GM21786 (cell line): ENCODE measurements at regions not wholly inside any gene's neighbourhood (a gene's known extent, or its start where the extent isn't known, plus 50 kb on each side); places are given as distances from the start of the nearest gene placed in this dataset.
"Not testable (repeated sequence)": the region's sequence is repeated elsewhere in the genome, so short reads cannot be mapped to it uniquely, and the experiment has no call there.

ENCODE experiments used
- ATAC-seq: cut with Tn5 transposase; IDR thresholded peaks from one replicate; pipeline ENCODE4 v1.9.1; 2021; ENCODE audit not compliant: unreplicated experiment

- no peak for ATAC-seq
These were observed 606.6 kb upstream of the ROBO1 start for GRCh38 chr3:80374423-80374822.

GRCh38 chr3:80368616-80369015 lies 600.8 kb upstream of the ROBO1 start:
- ATAC-seq: no peak

DNA sequence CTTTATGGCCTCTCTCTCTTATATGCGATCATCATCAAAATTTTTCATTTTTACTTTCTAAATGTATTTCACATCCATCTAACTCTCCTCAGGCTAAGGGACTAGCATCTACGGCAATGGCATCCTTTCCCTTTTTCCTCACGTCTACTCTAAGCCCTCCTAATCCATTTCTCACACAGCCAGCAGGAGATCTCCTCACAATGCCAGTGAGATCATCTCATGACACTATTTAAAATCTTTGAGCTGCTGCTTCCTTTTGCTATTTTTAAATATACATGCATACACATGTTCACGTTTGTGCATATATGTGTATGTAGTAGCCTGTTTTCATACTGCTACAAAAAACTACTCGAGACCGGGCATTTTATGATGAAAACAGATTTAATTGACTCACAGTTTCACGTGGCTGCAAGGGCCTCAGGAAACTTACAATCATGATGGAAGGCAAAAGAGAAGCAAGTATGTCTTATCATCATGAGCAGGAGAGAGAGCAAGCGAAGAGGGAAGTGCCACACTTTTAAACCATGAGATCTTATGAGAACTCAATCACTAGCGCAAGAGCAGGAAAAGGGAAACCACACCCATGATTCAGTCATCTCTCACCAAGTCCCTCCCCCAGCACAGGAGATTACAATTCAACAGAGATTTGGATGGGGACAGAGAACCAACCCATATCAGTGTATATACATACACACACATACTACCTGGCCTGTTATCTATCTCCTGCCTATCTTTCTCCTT lies 599.2 kb upstream of the ROBO1 start:
- ATAC-seq: no peak

DNA sequence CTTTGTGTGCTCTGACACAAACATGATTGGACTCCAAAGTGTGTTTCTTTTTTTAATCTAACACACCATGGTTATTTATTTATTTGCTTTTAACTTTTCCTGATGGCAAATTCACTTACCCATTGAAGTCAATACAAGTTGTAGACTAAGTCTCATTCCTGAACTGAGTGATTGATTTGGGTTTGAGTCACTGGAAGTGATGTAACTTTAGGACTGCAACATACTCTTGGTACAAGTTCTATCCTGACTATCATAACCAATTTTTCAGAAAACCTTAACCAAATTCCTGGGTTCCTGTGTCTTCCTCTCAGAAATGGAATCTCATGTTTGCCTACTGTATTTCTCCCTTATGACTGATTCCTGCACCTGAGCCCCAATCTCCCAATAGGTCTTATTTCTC lies 590.0 kb upstream of the ROBO1 start:
- no peak for ATAC-seq

DNA sequence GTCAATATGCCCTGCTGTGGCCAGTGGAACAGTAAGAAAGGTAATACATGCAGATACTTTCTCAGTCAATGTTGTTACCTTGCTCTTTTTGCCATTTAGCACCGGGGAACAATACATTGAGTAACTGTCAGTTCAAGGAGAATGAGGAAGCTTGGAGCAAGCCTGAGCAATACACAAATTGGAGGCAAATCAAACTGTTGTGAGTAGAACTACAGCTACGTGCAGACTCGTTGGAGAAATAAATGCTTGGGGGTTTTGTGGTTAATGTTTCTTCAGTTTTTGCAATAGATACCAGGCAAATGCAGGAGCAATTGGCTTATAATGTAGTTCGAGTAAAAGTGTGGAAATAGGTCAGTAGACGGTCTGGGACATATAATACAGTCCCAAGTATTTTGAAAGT lies 587.3 kb upstream of the ROBO1 start:
- ATAC-seq: no peak

GRCh38 chr3:80351201-80351600 lies 583.4 kb upstream of the ROBO1 start:
- ATAC-seq: no peak

GRCh38 chr3:80350771-80351170 lies 583.0 kb upstream of the ROBO1 start:
- no peak for ATAC-seq

GRCh38 chr3:80338366-80338765 lies 570.6 kb upstream of the ROBO1 start:
- ATAC-seq: no peak

- no peak for ATAC-seq
These were observed 566.7 kb upstream of the ROBO1 start for GRCh38 chr3:80334534-80334933.

DNA sequence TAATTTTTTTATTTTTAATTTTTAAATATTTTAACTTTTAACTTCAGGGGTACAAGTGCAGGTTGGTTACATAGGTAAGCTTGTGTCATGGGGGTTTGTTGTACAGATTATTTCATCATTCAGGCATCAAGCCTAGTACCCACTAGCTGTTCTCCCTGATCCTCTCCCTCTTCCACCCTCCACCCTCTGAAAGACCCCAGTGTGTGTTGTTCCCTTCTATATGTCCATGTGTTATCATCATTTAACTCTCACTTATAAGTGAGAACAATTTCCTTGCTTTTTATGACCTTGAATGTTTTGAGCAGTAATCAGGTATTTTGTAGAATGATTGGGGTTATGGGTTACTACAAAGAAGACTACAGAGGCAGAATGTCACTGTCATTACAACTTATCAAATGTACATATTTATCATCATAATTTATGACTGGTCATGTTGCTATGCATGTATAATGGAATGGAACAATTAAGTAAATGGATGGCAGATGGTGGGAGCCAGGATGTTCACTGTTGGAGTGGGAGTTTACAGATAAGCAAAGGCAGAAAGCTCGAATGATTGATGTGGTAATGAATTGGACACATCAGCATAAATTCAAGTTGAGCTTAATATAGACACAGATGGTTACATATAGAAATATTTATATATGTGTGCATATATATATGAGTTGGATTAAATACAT lies 563.8 kb upstream of the ROBO1 start:
- ATAC-seq: no peak

GRCh38 chr3:80314541-80314940 lies 546.7 kb upstream of the ROBO1 start:
- ATAC-seq: not testable (repeated sequence)

- no peak for ATAC-seq
These were observed 540.8 kb upstream of the ROBO1 start for GRCh38 chr3:80308637-80309036.

DNA sequence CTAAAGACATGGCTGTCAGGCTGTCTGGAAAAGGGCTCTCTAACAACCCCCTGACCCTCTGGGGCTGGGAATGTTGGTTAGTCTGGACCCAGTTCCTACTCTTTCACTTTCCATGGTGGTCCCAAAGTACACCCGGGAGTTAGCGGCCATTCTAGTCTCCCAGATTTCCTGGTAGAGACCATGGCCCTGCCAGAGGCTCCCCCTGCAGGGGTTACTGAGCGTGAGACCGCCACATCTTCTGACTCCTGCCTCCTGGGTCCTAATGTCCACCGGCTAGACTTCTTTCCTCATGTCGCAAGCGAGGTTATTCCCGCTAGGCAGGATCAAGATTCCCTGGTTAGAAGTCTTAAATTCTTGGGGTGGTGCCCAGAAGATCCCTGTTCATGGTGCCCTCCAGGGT lies 540.0 kb upstream of the ROBO1 start:
- ATAC-seq: no peak

GRCh38 chr3:80297720-80298119 lies 529.9 kb upstream of the ROBO1 start:
- no peak for ATAC-seq

- no peak for ATAC-seq
These were observed 517.6 kb upstream of the ROBO1 start for GRCh38 chr3:80285388-80285787.

DNA sequence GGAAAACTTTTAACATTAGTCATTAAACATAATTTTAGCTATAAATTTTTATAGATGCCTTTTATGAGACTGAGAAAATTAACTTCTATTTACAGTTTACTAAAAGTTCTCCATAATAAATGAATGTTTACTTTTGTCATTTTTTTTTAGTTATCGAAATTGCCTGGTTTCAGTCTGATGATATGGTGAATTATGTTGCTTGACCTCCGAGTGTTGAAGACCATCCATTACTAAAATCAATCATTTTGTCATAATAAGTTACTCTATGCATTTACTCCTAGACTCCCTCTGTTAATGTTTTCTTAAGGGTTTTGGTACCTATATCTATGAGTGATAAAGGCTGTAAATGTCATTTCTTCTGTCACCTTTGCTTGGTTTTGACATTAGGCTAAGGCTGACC lies 516.0 kb upstream of the ROBO1 start:
- no peak for ATAC-seq

DNA sequence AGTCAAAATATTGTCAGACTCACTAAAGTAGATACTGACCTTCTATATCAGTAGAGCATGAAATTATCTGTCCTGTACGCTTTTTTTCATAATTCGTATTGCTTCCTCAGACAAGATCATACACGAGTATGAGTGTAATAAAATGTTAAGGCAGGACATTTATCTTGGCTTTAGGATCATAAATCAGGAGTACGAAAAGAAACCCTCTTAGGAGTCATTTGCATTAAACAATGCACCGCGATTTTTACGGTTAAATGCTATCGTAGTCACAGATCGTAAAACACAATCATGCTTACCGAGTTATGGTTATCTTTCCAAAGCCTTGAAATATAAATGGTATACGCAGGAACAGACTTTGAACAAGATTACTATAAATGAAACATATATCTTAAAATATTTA lies 510.3 kb upstream of the ROBO1 start:
- no peak for ATAC-seq

GRCh38 chr3:80275120-80275519 lies 507.3 kb upstream of the ROBO1 start:
- ATAC-seq: no peak

- no peak for ATAC-seq
These were observed 495.5 kb upstream of the ROBO1 start for GRCh38 chr3:80263260-80263659.

- ATAC-seq: no peak
These were observed 493.3 kb upstream of the ROBO1 start for GRCh38 chr3:80261082-80261481.

- no peak for ATAC-seq
These were observed 491.9 kb upstream of the ROBO1 start for GRCh38 chr3:80259736-80260135.

DNA sequence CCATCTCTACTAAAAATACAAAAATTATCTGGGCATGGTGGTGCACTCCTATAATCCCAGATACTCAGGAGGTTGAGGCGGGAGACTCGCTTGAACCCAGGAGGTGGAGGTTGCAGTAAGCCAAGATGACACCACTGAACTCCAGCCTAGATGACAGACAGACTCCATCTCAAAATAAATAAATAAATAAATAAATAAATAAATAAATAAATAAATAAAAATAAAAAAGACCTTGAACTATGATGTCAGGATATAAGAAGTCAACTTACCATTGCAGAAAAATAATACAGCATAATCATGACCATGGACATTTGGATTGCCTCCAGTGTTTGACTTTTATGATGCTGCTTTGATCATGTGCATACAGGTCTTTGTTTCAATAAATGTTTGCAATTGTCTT lies 484.3 kb upstream of the ROBO1 start:
- ATAC-seq: no peak

GRCh38 chr3:80247766-80248165 lies 480.0 kb upstream of the ROBO1 start:
- no peak for ATAC-seq
